SJCRH30 (cell line): ENCODE measurements at regions not wholly inside any gene's neighbourhood (a gene's known extent, or its start where the extent isn't known, plus 50 kb on each side); places are given as distances from the start of the nearest gene placed in this dataset.

Source experiments
- DNase-seq, 2 experiments: peaks; one replicate each; pipeline ENCODE4 v3.0.0-alpha.2; 2015 to 2020
- H3K27ac ChIP-seq: fragments of 250-450 bp; sonication (Bioruptor Pico); 2 replicates; pipeline ENCODE4 v1.5.1; 2020; ENCODE audit warnings: mild to moderate bottlenecking, moderate library complexity
- H3K27me3 ChIP-seq: fragments of 250-450 bp; sonication (Bioruptor Pico); 2 replicates; pipeline ENCODE4 v1.5.1; 2020; ENCODE audit warnings: mild to moderate bottlenecking, moderate library complexity
- H3K36me3 ChIP-seq: fragments of 250-450 bp; sonication (Bioruptor Pico); 2 replicates; pipeline ENCODE4 v1.5.1; 2020; ENCODE audit warnings: mild to moderate bottlenecking, moderate library complexity
- H3K4me1 ChIP-seq: fragments of 250-450 bp; sonication (Bioruptor Pico); 2 replicates; pipeline ENCODE4 v1.5.1; 2020; ENCODE audit warnings: mild to moderate bottlenecking, moderate library complexity
- H3K4me3 ChIP-seq: fragments of 250-450 bp; sonication (Bioruptor Pico); 2 replicates; pipeline ENCODE4 v1.5.1; 2020; ENCODE audit warnings: mild to moderate bottlenecking, moderate library complexity
- H3K9me3 ChIP-seq: fragments of 250-450 bp; sonication (Bioruptor Pico); replicated peaks from 2 replicates; pipeline ENCODE4 v1.5.1; 2020; ENCODE audit warnings: mild to moderate bottlenecking, moderate library complexity

DNA sequence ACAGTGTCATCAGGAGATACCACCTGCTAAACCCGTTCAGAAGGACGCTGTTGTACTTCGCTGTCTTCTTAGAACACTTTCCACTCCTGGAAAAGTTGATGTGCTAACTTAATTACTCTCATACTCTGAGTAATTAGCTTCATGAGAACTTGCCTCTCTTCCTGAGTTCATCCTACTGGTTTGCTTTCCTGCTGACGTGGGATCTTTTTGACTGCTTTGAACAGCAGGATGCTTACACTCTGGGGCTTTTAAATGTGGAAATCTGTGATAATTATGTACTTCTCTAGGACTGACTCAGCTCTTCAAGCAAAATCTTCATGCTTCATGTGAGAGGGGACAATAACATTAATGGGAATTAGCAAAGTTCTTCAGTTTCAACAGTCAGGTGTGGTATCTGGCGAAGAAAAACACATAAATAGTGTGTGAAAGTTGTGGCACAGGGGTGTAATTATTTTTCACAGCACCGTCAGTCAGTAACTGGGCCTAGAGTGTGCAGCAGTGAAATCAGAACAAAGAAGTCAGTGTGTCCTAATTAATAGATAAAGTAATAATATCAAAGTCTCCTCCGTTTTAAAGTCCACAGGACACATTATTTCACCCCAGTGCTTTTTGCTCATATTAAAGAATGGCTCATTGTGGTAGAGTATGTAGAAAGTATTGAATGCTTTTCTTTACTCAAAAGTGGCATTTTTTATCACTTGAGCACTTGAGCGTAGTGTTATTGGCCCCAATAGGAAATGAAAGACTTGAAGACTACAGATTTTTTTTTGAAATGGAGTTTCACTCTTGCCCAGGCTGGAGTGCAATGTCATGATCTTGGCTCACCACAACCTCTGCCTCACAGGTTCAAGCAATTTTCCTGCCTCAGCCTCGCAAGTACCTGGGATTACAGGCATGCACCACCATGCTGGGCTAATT lies 140.9 kb upstream of the DMRT1 start:
- Histone ChIP-seq H3K27me3 (no peaks in the 10 kb centered on the region), H3K4me3 (no peak overlapping the region), H3K36me3 (no peaks in the 10 kb centered on the region), H3K9me3 (no peaks in the 10 kb centered on the region), H3K27ac (no peak overlapping the region), H3K4me1 (peaks cover 20% of the 10 kb centered on the region)
- DNase-seq, result no peak

DNA sequence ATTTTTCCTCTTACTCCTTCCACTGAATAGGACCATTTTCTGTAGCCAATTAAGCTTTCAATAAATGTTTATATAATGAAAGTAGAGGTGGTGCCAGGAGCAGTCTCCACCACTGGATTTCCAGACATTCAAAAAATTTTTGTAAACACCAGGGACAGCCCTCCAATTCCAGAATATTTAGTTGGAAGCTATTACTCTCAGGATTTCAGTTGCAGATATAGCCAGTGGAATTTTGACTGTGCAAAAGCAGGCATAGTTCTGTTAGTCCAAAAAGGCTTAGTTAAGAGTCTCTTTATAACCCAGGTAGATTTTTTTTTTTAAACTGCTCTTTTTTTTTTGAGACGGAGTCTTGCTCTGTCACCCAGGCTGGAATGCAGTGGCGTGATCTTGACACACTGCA lies 138.1 kb upstream of the DMRT1 start:
- Histone ChIP-seq H3K36me3 (no peaks in the 10 kb centered on the region), H3K27me3 (no peaks in the 10 kb centered on the region), H3K27ac (no peak overlapping the region), H3K4me1 (no peaks in the 10 kb centered on the region), H3K9me3 (no peaks in the 10 kb centered on the region), H3K4me3 (no peak overlapping the region)
- no peak for DNase-seq

DNA sequence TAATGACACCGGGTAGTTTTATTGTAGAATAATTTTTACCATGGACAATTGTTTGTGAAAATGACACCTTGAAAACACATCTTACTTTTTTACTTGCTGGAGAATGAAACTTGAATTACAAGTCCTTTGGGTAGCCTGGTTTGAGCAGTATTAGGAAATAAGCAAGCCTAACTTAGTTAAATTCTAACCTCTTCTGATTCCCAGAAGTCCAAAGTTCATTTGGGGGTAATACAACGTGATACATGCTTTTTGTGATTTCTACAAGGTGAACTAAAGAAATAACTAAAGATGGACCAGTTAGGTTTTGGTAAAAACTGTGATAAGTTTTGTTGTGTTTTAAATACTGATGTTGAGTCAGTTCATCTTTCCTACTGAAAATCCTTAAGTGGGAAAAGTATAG lies 135.4 kb upstream of the DMRT1 start:
- peak overlapping the region; percentile 67 for H3K27ac ChIP-seq
- no peaks in the 10 kb centered on the region for H3K9me3 ChIP-seq
- H3K27me3 ChIP-seq, result no peaks in the 10 kb centered on the region
- no peaks in the 10 kb centered on the region for H3K4me1 ChIP-seq
- H3K36me3 ChIP-seq, result peaks cover 2% of the 10 kb centered on the region; the same call in 1 of the 2 replicates
- no peak for DNase-seq
- peak overlapping the region; percentile 63 for H3K4me3 ChIP-seq

DNA sequence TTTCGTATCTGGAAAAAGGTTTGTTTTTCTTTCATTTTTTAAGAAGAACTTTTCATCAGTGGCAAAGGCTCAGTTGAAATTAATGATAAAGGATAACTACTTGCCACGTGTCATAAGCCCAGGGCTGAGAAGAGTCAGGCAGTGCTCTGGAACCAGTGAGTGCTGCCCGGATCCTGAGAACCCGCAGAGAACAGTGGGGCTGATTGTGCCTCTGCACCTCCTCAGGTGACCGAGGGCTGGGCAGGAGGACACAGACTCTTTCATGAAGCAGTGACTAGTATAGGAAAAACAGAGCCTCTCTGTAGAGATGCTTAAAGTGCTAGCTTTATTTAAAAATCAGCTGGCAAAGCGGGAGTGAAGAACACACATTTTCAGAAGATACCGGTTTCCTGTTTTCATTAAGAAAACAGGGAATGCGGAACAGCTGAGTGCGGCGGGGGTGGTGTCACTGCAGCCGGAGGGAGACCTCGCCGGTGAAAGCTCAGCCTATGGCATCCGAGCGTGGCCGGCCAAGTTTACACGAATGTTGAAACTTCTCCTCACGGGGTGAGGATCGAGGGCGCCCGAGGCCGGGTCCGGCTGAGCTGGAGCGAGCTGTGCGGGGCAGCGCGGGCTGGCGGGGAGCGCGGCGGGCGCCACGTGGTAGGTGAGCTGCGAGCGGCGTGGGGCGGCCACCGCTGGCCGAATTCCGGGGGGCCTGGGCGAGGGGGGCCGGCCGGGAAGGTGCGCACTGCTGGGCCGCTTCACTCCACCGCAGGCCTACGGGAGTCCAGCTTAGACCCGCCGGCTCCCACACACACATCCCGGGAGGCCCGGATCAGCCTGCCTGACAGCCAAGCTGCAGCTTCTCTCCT lies 134.7 kb upstream of the DMRT1 start:
- Histone ChIP-seq H3K36me3 (peaks cover 7% of the 10 kb centered on the region; the same call in 1 of the 2 replicates), H3K9me3 (no peaks in the 10 kb centered on the region), H3K27ac (peak overlapping the region; percentile 67), H3K4me1 (no peaks in the 10 kb centered on the region), H3K4me3 (peak overlapping the region; percentile 63), H3K27me3 (no peaks in the 10 kb centered on the region)
- DNase-seq, result peak; percentile 65 to 75

DNA sequence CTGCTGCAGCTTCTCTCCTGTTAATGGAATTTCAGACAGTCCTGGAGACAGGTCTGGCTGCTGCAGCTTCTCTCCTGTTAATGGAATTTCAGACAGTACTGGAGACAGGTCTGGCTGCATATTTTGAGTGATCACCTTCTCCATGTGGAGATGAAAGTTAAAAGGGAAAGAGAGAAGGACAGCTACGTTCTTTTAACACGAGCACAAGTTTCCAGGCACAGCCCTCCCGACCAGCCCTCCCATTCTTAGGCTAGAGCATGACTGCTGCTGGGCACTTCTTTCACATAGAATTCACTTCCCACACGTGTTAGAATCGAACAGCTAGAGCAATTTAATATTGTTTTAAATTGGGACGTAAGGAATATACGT lies 133.3 kb upstream of the DMRT1 start:
- Histone ChIP-seq H3K36me3 (peaks cover 7% of the 10 kb centered on the region; the same call in 1 of the 2 replicates), H3K27me3 (no peaks in the 10 kb centered on the region), H3K27ac (no peak overlapping the region), H3K4me1 (no peaks in the 10 kb centered on the region), H3K4me3 (no peak overlapping the region), H3K9me3 (no peaks in the 10 kb centered on the region)
- no peak for DNase-seq

DNA sequence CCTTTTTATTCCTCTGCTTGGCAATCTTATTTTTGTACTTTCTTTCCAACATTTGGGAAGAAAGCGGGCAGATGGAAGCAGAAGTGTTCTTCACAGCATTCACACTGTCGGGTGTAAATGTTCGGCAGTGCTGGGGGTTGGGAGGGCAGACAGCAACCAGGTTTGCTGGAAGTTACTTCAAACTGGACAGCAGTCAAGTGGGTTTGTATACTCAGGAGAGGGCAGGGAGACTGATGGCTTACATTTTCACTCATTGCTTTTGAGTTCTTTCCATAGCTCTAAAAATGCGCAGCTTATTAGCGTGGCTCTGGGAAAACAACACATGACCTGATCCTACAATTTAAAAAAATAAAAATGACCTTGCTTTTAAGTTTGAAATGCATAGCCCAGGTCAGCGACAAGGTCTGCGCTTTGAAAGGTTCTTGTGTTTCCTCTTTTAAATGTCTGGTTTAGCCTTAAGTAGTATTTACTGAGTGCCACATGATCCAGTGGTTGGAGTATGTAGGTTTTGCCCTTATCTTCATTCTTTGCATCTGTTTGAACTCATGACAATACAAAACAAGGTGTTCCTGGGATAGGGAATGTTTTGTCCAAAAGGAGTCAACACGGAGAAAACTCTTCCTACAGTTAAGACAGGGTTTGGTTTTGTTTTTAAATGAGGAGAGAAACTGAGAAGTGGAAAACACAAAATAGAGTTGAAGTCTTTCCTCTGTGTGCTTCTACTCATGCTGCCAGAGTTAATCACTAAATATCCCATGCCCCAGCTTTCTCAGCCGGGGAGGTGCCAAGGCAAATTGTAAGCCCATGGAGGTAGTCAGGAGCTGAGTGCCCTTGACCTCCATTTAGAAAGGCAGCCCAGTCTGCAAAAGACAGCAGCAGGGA lies 132.7 kb upstream of the DMRT1 start:
- no peaks in the 10 kb centered on the region for H3K4me1 ChIP-seq
- H3K4me3 ChIP-seq, result no peak overlapping the region
- no peaks in the 10 kb centered on the region for H3K9me3 ChIP-seq
- DNase-seq, result no peak
- no peaks in the 10 kb centered on the region for H3K27me3 ChIP-seq
- no peak overlapping the region for H3K27ac ChIP-seq
- peaks cover 7% of the 10 kb centered on the region; the same call in 1 of the 2 replicates for H3K36me3 ChIP-seq

DNA sequence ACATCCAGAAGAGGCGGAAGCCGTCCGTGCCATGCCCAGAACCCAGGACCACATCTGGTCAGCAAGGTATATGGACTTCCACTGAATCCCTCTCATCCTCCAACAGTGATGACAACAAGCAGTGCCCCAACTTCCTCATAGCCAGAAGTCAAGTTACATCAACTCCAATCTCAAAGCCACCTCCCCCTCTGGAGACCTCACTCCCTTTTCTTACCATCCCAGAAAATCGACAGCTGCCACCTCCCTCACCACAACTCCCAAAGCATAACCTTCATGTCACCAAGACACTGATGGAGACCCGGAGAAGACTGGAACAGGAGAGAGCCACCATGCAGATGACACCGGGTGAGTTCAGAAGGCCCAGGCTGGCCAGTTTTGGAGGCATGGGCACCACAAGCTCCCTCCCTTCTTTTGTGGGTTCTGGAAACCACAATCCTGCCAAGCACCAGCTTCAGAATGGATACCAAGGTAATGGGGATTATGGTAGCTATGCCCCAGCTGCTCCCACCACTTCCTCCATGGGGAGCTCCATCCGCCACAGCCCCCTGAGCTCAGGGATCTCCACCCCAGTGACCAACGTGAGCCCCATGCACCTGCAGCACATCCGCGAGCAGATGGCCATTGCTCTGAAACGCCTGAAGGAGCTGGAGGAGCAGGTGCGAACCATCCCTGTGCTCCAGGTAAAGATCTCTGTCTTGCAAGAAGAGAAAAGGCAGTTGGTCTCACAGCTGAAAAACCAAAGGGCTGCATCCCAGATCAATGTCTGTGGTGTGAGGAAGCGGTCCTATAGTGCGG lies 130.3 kb upstream of the DMRT1 start:
- no peak for DNase-seq
- Histone ChIP-seq H3K4me3 (no peak overlapping the region), H3K9me3 (no peaks in the 10 kb centered on the region), H3K27ac (no peak overlapping the region), H3K27me3 (no peaks in the 10 kb centered on the region), H3K4me1 (peaks cover 6% of the 10 kb centered on the region), H3K36me3 (peaks cover 7% of the 10 kb centered on the region; the same call in 1 of the 2 replicates)

DNA sequence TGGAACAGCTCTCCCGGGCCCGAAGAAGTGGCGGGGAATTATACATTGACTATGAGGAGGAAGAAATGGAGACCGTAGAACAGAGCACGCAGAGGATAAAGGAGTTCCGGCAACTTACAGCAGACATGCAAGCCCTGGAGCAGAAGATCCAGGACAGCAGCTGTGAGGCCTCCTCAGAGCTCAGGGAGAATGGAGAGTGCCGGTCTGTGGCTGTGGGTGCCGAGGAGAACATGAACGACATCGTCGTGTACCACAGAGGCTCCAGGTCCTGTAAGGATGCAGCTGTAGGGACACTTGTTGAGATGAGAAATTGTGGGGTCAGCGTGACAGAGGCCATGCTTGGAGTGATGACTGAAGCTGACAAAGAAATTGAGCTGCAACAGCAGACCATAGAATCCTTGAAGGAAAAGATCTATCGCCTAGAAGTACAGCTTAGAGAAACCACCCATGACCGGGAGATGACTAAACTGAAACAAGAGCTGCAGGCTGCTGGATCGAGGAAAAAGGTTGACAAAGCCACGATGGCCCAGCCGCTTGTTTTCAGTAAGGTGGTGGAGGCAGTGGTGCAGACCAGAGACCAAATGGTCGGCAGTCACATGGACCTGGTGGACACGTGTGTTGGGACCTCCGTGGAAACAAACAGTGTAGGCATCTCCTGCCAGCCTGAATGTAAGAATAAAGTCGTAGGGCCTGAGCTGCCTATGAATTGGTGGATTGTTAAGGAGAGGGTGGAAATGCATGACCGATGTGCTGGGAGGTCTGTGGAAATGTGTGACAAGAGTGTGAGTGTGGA lies 129.5 kb upstream of the DMRT1 start:
- DNase-seq, result no peak
- Histone ChIP-seq H3K36me3 (peaks cover 7% of the 10 kb centered on the region; the same call in 1 of the 2 replicates), H3K27ac (no peak overlapping the region), H3K27me3 (no peaks in the 10 kb centered on the region), H3K4me3 (no peak overlapping the region), H3K4me1 (peaks cover 6% of the 10 kb centered on the region), H3K9me3 (no peaks in the 10 kb centered on the region)

DNA sequence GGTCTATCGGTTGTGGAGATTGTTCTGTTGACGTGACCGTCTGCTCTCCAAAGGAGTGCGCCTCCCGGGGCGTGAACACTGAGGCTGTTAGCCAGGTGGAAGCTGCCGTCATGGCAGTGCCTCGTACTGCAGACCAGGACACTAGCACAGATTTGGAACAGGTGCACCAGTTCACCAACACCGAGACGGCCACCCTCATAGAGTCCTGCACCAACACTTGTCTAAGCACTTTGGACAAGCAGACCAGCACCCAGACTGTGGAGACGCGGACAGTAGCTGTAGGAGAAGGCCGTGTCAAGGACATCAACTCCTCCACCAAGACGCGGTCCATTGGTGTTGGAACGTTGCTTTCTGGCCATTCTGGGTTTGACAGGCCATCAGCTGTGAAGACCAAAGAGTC lies 128.9 kb upstream of the DMRT1 start:
- Histone ChIP-seq H3K36me3 (peaks cover 7% of the 10 kb centered on the region; the same call in 1 of the 2 replicates), H3K27me3 (no peaks in the 10 kb centered on the region), H3K4me3 (no peak overlapping the region), H3K4me1 (peaks cover 6% of the 10 kb centered on the region), H3K9me3 (no peaks in the 10 kb centered on the region), H3K27ac (no peak overlapping the region)
- no peak for DNase-seq

DNA sequence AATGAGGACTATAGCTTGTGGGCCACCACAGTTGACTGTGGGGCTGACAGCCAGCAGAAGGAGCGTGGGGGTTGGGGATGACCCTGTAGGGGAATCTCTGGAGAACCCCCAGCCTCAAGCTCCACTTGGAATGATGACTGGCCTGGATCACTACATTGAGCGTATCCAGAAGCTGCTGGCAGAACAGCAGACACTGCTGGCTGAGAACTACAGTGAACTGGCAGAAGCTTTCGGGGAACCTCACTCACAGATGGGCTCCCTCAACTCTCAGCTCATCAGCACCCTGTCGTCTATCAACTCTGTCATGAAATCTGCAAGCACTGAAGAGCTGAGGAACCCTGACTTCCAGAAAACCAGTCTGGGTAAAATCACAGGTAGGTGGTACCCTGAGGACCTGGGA lies 128.4 kb upstream of the DMRT1 start:
- no peak for DNase-seq

DNA sequence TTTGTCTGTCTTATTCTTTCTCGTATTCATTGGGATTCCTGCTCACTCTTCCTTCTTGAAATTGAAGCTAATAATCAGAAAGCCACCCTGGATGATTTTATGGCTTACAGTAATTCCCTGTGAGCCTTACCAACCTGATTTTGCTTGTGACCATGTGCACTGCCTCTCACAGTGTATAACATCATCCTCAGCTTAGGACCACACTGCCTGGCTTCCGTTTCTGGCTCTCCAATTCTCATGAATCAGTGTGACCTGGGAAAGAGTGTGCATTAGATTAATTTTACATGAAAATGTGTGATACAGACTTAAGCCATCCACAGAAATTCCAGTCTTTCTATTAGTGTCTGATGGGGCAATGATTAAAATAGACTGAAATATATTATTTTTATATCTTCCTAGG lies 126.8 kb upstream of the DMRT1 start:
- Histone ChIP-seq H3K4me3 (no peak overlapping the region), H3K27ac (peak overlapping the region; percentile 10; the same call in 1 of the 2 replicates)

More for the DNA sequence above, 128.4 kb upstream of the DMRT1 start:
- Histone ChIP-seq H3K27ac (no peak overlapping the region), H3K9me3 (no peaks in the 10 kb centered on the region), H3K4me1 (peaks cover 6% of the 10 kb centered on the region), H3K36me3 (peaks cover 7% of the 10 kb centered on the region; the same call in 1 of the 2 replicates), H3K27me3 (no peaks in the 10 kb centered on the region), H3K4me3 (no peak overlapping the region)

DNA sequence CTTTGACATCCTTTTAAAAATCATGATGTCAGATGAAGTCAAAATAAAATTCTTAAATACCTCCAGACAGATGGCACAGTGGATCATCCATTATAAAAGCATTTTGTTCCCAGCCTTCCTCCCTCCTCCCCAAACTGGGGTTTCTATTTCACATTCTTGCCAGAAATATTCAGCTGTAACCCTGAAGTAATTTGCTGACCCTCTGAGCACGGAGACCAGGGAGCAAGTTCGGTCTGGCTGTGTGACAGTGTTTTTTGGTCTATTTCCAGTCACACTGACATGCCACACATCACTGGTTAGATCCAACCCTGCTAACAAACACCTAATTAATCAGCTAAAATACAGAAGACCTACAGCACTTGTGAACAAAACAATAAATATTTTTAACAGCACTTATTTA lies 126.2 kb upstream of the DMRT1 start:
- Histone ChIP-seq H3K4me3 (no peak overlapping the region), H3K4me1 (peaks cover 6% of the 10 kb centered on the region), H3K36me3 (peaks cover 7% of the 10 kb centered on the region; the same call in 1 of the 2 replicates), H3K9me3 (no peaks in the 10 kb centered on the region), H3K27ac (peak overlapping the region; percentile 10; the same call in 1 of the 2 replicates), H3K27me3 (no peaks in the 10 kb centered on the region)
- DNase-seq, result peak in 1 of 2 experiments; percentile 20

More for the DNA sequence above, 126.8 kb upstream of the DMRT1 start:
- no peaks in the 10 kb centered on the region for H3K27me3 ChIP-seq
- H3K4me1 ChIP-seq, result peaks cover 6% of the 10 kb centered on the region
- H3K36me3 ChIP-seq, result peaks cover 7% of the 10 kb centered on the region; the same call in 1 of the 2 replicates
- no peaks in the 10 kb centered on the region for H3K9me3 ChIP-seq
- no peak for DNase-seq
